ENCODE measurements at regions not wholly inside any gene's neighbourhood (a gene's known extent, or its start where the extent isn't known, plus 50 kb on each side); places are given as distances from the start of the nearest gene placed in this dataset.

GRCh38 chr14:98890556-98891340 is 381.2 kb downstream of the BCL11B start:
- DNase-seq, result no peak

GRCh38 chr14:98893675-98894074 is 378.3 kb downstream of the BCL11B start:
- DNase-seq, result no peak

GRCh38 chr14:98894600-98894999 is 377.4 kb downstream of the BCL11B start:
- no peak for DNase-seq

GRCh38 chr14:98896449-98896848 is 375.5 kb downstream of the BCL11B start:
- DNase-seq, result no peak

GRCh38 chr14:98897605-98898309 is 374.2 kb downstream of the BCL11B start:
- DNase-seq, result no peak

- DNase-seq, result no peak
Measured at GRCh38 chr14:98899441-98899840, 372.6 kb downstream of the BCL11B start.

- DNase-seq, result no peak
Measured at GRCh38 chr14:98900236-98900635, 371.8 kb downstream of the BCL11B start.

- no peak for DNase-seq
Measured at GRCh38 chr14:98900798-98901197, 371.2 kb downstream of the BCL11B start.

- DNase-seq, result no peak
Measured at GRCh38 chr14:98901511-98902205, 370.3 kb downstream of the BCL11B start.

- DNase-seq, result no peak
Measured at GRCh38 chr14:98903371-98903770, 368.6 kb downstream of the BCL11B start.

- DNase-seq, result no peak
Measured at GRCh38 chr14:98904677-98905076, 367.3 kb downstream of the BCL11B start.

GRCh38 chr14:98906123-98906995 is 365.6 kb downstream of the BCL11B start:
- peak; percentile 59 for DNase-seq

- no peak for DNase-seq
Measured at GRCh38 chr14:98907271-98907670, 364.7 kb downstream of the BCL11B start.

GRCh38 chr14:98908050-98908449 is 363.9 kb downstream of the BCL11B start:
- DNase-seq, result peak; percentile 71

- DNase-seq, result peak; percentile 11
Measured at GRCh38 chr14:98909251-98909944, 362.6 kb downstream of the BCL11B start.

- no peak for DNase-seq
Measured at GRCh38 chr14:98910061-98910460, 361.9 kb downstream of the BCL11B start.

- no peak for DNase-seq
Measured at GRCh38 chr14:98912655-98913054, 359.3 kb downstream of the BCL11B start.

GRCh38 chr14:98913967-98914650 is 357.9 kb downstream of the BCL11B start:
- peak; percentile 20 for DNase-seq

- DNase-seq, result peak; percentile 63
Measured at GRCh38 chr14:98914942-98915341, 357.1 kb downstream of the BCL11B start.

- DNase-seq, result peak; percentile 15
Measured at GRCh38 chr14:98915625-98916024, 356.4 kb downstream of the BCL11B start.

GRCh38 chr14:98916036-98916435 is 356.0 kb downstream of the BCL11B start:
- peak; percentile 12 for DNase-seq

Measured in right hindlimb (tissue), 1 donor.